Endothelial cell of umbilical vein (primary cell): ENCODE measurements at regions not wholly inside any gene's neighbourhood (a gene's known extent, or its start where the extent isn't known, plus 50 kb on each side); places are given as distances from the start of the nearest gene placed in this dataset.

Source experiments
- BruUV-seq: library from RNA; stranded (reverse); fragments of 400-500 nt; replicated peaks from 2 replicates; lab custom pipeline; 2021; lab: Mats Ljungman, UMichigan
- CTCF ChIA-PET: fragments of 300-600, 350-600 bp; sonication (Branson Sonifier 250); formaldehyde crosslinking; loops from one replicate; lab custom pipeline; 2021; ENCODE audit warnings: antibody characterized with exemption, inconsistent platforms; lab: Charles Lee
- POLR2A ChIA-PET: fragments of 300-600, 350-600 bp; sonication (Branson Sonifier 250); formaldehyde crosslinking; loops from one replicate; lab custom pipeline; 2021; ENCODE audit warnings: antibody characterized with exemption, inconsistent platforms; lab: Charles Lee
- DNase-seq: peaks from one replicate; pipeline ENCODE4 v3.0.0-alpha.2; 2011; ENCODE audit warnings: low read depth, low spot score
- FAIRE-seq: peaks from 2 replicates; lab custom pipeline; 2011; peaks lifted over from hg19 to GRCh38; lab: Jason Lieb, UNC
- H2AFZ ChIP-seq: 2 replicates; pipeline ENCODE4 v1.6.0; 2012; ENCODE audit warnings: low read depth, low read length, control low read depth, inconsistent platforms
- H3K27ac ChIP-seq: 2 replicates; pipeline ENCODE4 v1.5.1; 2011; ENCODE audit warnings: low read depth, mild to moderate bottlenecking, control low read depth, low read length, moderate library complexity; ENCODE audit not compliant: insufficient read depth
- H3K27me3 ChIP-seq, 2 experiments: 2 replicates each; pipeline versions ENCODE4 v1.6.0 to v1.6.1; 2011; ENCODE audit warnings: low read length in 2 of 2, mixed read lengths in 1 of 2; ENCODE audit not compliant: control insufficient read depth in 2 of 2, insufficient read depth in 2 of 2
- H3K36me3 ChIP-seq, 2 experiments: 2 replicates in 1 of 2; 3 replicates in 1 of 2; pipeline ENCODE4 v1.5.1; 2011; ENCODE audit warnings: low read length in 2 of 2, mild to moderate bottlenecking in 1 of 2, moderate library complexity in 1 of 2; ENCODE audit not compliant: control insufficient read depth in 2 of 2, insufficient read depth in 2 of 2; ENCODE audit errors: extremely low read depth in 1 of 2
- H3K4me1 ChIP-seq: 3 replicates; pipeline ENCODE4 v1.5.1; 2011; ENCODE audit warnings: mild to moderate bottlenecking, low read length; ENCODE audit not compliant: control insufficient read depth, insufficient read depth; ENCODE audit errors: extremely low read depth
- H3K4me2 ChIP-seq: 2 replicates; pipeline ENCODE4 v1.6.1; 2011; ENCODE audit warnings: low read length, control low read depth, mixed read lengths; ENCODE audit not compliant: insufficient read depth
- H3K4me3 ChIP-seq, 3 experiments: fragments of 200-600 bp in 1 of 3; sonication (generic), shearing (Covaris generic) in 1 of 3; replicated peaks in 1 of 3; 2 replicates each; pipeline ENCODE4 v1.5.1; 2011 to 2016; ENCODE audit warnings: control low read depth in 3 of 3, low read length in 3 of 3, mild to moderate bottlenecking in 2 of 3, inconsistent platforms in 1 of 3, low read depth in 1 of 3, moderate library complexity in 1 of 3; ENCODE audit not compliant: insufficient read depth in 1 of 3
- H3K79me2 ChIP-seq: 2 replicates; pipeline ENCODE4 v1.6.0; 2012; ENCODE audit warnings: low read length, inconsistent platforms; ENCODE audit not compliant: control insufficient read depth, insufficient read depth
- H3K9ac ChIP-seq: replicated peaks from 2 replicates; pipeline ENCODE3; 2011; ENCODE audit warnings: low read length, control low read depth; ENCODE audit not compliant: insufficient read depth; ENCODE audit errors: extremely low read depth
- H3K9me1 ChIP-seq: replicated peaks from 3 replicates; pipeline ENCODE4 v1.6.0; 2011; ENCODE audit warnings: mild to moderate bottlenecking, low read length; ENCODE audit not compliant: control insufficient read depth, insufficient read depth; ENCODE audit errors: extremely low read depth
- H3K9me3 ChIP-seq: replicated peaks from 2 replicates; pipeline ENCODE4 v1.5.1; 2012; ENCODE audit warnings: low read length, inconsistent platforms; ENCODE audit not compliant: control insufficient read depth, insufficient read depth
- H4K20me1 ChIP-seq: replicated peaks from 2 replicates; pipeline ENCODE3; 2011; ENCODE audit warnings: mild to moderate bottlenecking, low read length; ENCODE audit not compliant: control insufficient read depth, insufficient read depth; ENCODE audit errors: extremely low read depth
- EZH2 ChIP-seq: IDR thresholded peaks from 2 replicates; pipeline ENCODE4 v1.6.1; 2012; ENCODE audit warnings: borderline replicate concordance, low read depth, mild to moderate bottlenecking, moderate library complexity, low read length, inconsistent platforms; ENCODE audit not compliant: severe bottlenecking
- FOS ChIP-seq: IDR thresholded peaks from 2 replicates; pipeline ENCODE4 v1.6.1; 2011; ENCODE audit warnings: mild to moderate bottlenecking, low read length, moderate library complexity, borderline replicate concordance; ENCODE audit not compliant: insufficient read depth
- GATA2 ChIP-seq: IDR thresholded peaks from 2 replicates; pipeline ENCODE4 v1.7.0; 2011; ENCODE audit warnings: low read depth, mild to moderate bottlenecking, moderate library complexity, mixed read lengths, low read length; ENCODE audit not compliant: insufficient read length, insufficient read depth
- JUN ChIP-seq: IDR thresholded peaks from 2 replicates; pipeline ENCODE4 v1.6.1; 2011; ENCODE audit warnings: borderline replicate concordance, low read depth; ENCODE audit not compliant: insufficient read length, insufficient read depth
- MAX ChIP-seq: IDR thresholded peaks from 2 replicates; pipeline ENCODE4 v1.6.1; 2011; ENCODE audit not compliant: insufficient read depth, insufficient read length
- MYC ChIP-seq: IDR thresholded peaks from one replicate; pipeline ENCODE4 v1.6.1; 2011; ENCODE audit warnings: mild to moderate bottlenecking, low read depth, low read length
- POLR2A ChIP-seq: IDR thresholded peaks from 2 replicates; pipeline ENCODE4 v1.6.1; 2012; ENCODE audit warnings: low read depth, mild to moderate bottlenecking, control low read depth, low read length
- POLR2AphosphoS5 ChIP-seq: IDR thresholded peaks from 2 replicates; pipeline ENCODE4 v1.6.1; 2012; ENCODE audit warnings: low read depth, mild to moderate bottlenecking, control low read depth, low read length, moderate library complexity; ENCODE audit not compliant: insufficient read depth
- dilution Hi-C: fragments of 300-500 bp; cut with MboI; formaldehyde crosslinking; loops from one replicate; pipeline ENCODE4 v1.15.0; 2019; ENCODE audit warnings: low sequenced_read_pairs; ENCODE audit not compliant: extremely low pct_ligation_motif_present
- intact Hi-C: fragments of 100-400 bp; cut with micrococcal nuclease; formaldehyde crosslinking; loops from one replicate; pipeline ENCODE4 v1.10.0; 2022
- TF ChIP-seq, protein P1 (sequence below), 2 donors: IDR thresholded peaks; 1 replicate in 1 of 2; 2 replicates in 1 of 2; pipeline ENCODE4 v1.5.1; 2011; ENCODE audit warnings: low read length in 2 of 2, mild to moderate bottlenecking in 2 of 2, moderate library complexity in 2 of 2, control low read depth in 1 of 2, inconsistent platforms in 1 of 2, low read depth in 1 of 2; ENCODE audit not compliant: insufficient read depth in 1 of 2; ENCODE audit errors: extremely low read depth in 1 of 2

- ChIA-PET CTCF (interaction anchor here (1.2 to 1.7 kb wide), 2 partner anchors 9 to 230 kb away, joined by 3 to 4 read pairs; no protein-coding TSS in a partner anchor), POLR2A (no interaction called here)
- no peak overlapping the region for H3K9ac ChIP-seq
- H3K4me1 ChIP-seq: peaks cover 5% of the 10 kb centered on the region
- DNase-seq (no peak), FAIRE-seq (peak; percentile 47)
- dilution Hi-C loops: no loop called here
- H2AFZ ChIP-seq: no peak overlapping the region
- no peaks in the 10 kb centered on the region for H3K27me3 ChIP-seq
- no peak overlapping the region for H3K27ac ChIP-seq
- H3K4me2 ChIP-seq: no peak overlapping the region
- no peak overlapping the region for H3K4me3 ChIP-seq
- H4K20me1 ChIP-seq: no peaks in the 10 kb centered on the region
- H3K9me3 ChIP-seq: no peaks in the 10 kb centered on the region
- H3K36me3 ChIP-seq: no peaks in the 10 kb centered on the region
- TF ChIP-seq JUN (no peak), MAX (no peak), GATA2 (no peak), MYC (no peak), FOS (no peak), EZH2 (no peak), POLR2A (no peak), POLR2AphosphoS5 (no peak)
- TF ChIP-seq, protein P1, sequence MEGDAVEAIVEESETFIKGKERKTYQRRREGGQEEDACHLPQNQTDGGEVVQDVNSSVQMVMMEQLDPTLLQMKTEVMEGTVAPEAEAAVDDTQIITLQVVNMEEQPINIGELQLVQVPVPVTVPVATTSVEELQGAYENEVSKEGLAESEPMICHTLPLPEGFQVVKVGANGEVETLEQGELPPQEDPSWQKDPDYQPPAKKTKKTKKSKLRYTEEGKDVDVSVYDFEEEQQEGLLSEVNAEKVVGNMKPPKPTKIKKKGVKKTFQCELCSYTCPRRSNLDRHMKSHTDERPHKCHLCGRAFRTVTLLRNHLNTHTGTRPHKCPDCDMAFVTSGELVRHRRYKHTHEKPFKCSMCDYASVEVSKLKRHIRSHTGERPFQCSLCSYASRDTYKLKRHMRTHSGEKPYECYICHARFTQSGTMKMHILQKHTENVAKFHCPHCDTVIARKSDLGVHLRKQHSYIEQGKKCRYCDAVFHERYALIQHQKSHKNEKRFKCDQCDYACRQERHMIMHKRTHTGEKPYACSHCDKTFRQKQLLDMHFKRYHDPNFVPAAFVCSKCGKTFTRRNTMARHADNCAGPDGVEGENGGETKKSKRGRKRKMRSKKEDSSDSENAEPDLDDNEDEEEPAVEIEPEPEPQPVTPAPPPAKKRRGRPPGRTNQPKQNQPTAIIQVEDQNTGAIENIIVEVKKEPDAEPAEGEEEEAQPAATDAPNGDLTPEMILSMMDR (IDR thresholded peaks at IDR 0.05; ENCODE audit: extremely low read depth in 1 of 2, insufficient read depth in 1 of 2, low read depth in 1 of 2, low read length in 2 of 2): no peak
- BruUV-seq: no TSS peak
- intact Hi-C loops: no loop called here
- H3K79me2 ChIP-seq: no peaks in the 10 kb centered on the region
- H3K9me1 ChIP-seq: no peaks in the 10 kb centered on the region
Observed at GRCh38 chr6:139625081-139625939, 250.9 kb upstream of the CITED2 start.
